IPS-18a (cell line): ENCODE measurements at regions not wholly inside any gene's neighbourhood (a gene's known extent, or its start where the extent isn't known, plus 50 kb on each side); places are given as distances from the start of the nearest gene placed in this dataset.

Experiments
- H3K27ac ChIP-seq: one replicate; pipeline ENCODE4 v1.5.1; 2013; ENCODE audit warnings: low read length
- H3K27me3 ChIP-seq: one replicate; pipeline ENCODE4 v1.6.1; 2013; ENCODE audit warnings: mild to moderate bottlenecking, low read length; ENCODE audit not compliant: control insufficient read depth, insufficient read depth
- H3K36me3 ChIP-seq: one replicate; pipeline ENCODE4 v1.6.1; 2013; ENCODE audit warnings: low read depth, low read length; ENCODE audit not compliant: control insufficient read depth
- H3K4me1 ChIP-seq: one replicate; pipeline ENCODE4 v1.6.1; 2013; ENCODE audit warnings: low read depth, low read length; ENCODE audit not compliant: control insufficient read depth
- H3K4me3 ChIP-seq: one replicate; pipeline ENCODE4 v1.5.1; 2013; ENCODE audit warnings: low read length
- H3K9ac ChIP-seq: one replicate; pipeline ENCODE4 v1.6.1; 2013; ENCODE audit warnings: mild to moderate bottlenecking, low read length, moderate library complexity
- H3K9me3 ChIP-seq: one replicate; pipeline ENCODE4 v1.6.1; 2013; ENCODE audit warnings: low read depth, low read length; ENCODE audit not compliant: control insufficient read depth

DNA sequence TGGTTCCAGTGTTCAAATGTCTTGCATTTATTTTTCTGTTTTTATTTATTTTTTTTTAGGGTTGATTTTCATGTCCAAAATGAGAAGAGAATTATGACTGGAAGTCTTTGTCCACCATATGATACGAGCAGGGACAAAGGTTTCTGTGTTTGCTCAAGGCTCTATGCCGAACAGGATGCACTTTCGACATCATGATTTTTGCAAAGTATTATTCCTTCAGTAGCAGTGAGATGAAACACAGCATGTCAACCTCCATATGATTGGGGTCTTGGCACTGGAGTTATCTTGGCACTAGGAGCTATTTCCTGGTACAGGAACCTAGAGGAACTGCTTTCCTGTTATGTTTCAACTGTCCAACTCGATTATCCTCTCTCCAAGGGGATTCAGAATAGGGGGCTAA lies 72.6 kb downstream of the UCHL1 start:
- H3K4me1 ChIP-seq: peaks cover 25% of the 10 kb centered on the region
- H3K36me3 ChIP-seq: no peaks in the 10 kb centered on the region
- H3K27me3 ChIP-seq: no peaks in the 10 kb centered on the region
- H3K9ac ChIP-seq: no peak overlapping the region
- no peaks in the 10 kb centered on the region for H3K9me3 ChIP-seq
- no peak overlapping the region for H3K27ac ChIP-seq
- no peak overlapping the region for H3K4me3 ChIP-seq

DNA sequence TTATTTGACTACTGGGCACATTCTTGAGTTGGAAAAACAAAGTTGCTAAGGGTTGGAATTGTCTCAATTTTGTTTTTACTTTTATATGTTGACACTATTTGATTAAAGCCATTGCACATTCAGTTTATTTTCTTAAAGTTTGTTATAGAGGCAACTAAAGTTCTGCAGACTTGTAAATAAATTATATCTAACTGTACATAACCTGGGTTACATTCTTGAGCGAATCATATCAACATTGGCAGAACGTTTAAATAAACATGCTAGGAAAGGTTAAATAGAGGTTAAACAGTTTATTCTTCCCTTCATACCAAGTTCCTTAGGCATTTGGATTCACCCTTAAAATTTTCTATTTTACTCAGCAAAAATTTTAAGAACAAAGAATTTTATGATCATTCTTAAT lies 74.5 kb downstream of the UCHL1 start:
- Histone ChIP-seq H3K4me1 (peaks cover 19% of the 10 kb centered on the region), H3K36me3 (no peaks in the 10 kb centered on the region), H3K27ac (no peak overlapping the region), H3K4me3 (no peak overlapping the region), H3K9ac (no peak overlapping the region), H3K27me3 (no peaks in the 10 kb centered on the region), H3K9me3 (no peaks in the 10 kb centered on the region)

DNA sequence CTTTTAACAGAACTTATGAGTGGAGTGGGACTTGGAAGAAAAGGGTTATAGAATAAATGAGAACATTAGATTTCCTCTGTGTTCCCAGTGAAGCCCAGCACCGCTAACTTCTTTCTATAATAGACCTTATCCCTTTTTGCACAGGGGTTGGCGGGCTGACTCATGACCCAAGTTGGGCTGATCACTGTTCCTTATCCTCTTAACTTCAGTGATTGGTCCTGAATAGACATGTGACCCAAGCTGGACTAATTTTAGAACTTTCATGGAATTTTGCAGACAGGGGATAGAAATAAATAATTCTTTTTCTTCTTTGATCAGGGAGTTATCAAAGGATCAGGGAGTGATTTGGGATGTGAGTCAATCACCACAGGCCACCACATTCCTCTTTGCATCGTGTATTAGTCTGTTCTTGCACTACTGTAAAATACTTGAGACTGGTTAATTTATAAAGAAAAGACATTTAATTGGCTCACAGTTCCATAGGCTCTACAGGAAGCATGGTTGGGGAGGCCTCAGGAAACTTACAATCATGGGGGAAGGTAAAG lies 75.9 kb downstream of the UCHL1 start:
- no peaks in the 10 kb centered on the region for H3K27me3 ChIP-seq
- H3K4me1 ChIP-seq: peaks cover 14% of the 10 kb centered on the region
- no peak overlapping the region for H3K9ac ChIP-seq
- no peak overlapping the region for H3K27ac ChIP-seq
- no peak overlapping the region for H3K4me3 ChIP-seq
- no peaks in the 10 kb centered on the region for H3K9me3 ChIP-seq
- no peaks in the 10 kb centered on the region for H3K36me3 ChIP-seq

DNA sequence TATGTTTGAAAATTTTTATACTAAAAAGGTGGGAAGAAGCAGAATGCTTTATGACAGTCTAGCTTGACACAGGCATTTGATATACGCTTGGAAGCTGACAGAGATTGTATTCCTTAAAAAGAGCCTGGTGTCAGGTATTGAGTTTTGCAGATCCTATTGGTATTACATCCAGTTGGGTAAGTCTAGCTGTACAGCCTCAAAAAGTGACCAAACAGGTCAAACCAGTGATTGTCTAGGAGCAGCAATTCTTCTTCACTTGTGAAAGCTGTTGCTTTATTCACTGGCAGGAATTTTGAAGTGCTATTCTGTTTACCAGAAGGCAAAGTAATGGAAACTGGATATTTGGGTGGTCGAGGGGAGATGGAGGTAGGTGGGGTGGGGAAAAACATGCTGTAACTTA lies 77.5 kb downstream of the UCHL1 start:
- Histone ChIP-seq H3K4me3 (no peak overlapping the region), H3K27ac (no peak overlapping the region), H3K9me3 (no peaks in the 10 kb centered on the region), H3K36me3 (no peaks in the 10 kb centered on the region), H3K4me1 (peaks cover 5% of the 10 kb centered on the region), H3K9ac (no peak overlapping the region), H3K27me3 (no peaks in the 10 kb centered on the region)

DNA sequence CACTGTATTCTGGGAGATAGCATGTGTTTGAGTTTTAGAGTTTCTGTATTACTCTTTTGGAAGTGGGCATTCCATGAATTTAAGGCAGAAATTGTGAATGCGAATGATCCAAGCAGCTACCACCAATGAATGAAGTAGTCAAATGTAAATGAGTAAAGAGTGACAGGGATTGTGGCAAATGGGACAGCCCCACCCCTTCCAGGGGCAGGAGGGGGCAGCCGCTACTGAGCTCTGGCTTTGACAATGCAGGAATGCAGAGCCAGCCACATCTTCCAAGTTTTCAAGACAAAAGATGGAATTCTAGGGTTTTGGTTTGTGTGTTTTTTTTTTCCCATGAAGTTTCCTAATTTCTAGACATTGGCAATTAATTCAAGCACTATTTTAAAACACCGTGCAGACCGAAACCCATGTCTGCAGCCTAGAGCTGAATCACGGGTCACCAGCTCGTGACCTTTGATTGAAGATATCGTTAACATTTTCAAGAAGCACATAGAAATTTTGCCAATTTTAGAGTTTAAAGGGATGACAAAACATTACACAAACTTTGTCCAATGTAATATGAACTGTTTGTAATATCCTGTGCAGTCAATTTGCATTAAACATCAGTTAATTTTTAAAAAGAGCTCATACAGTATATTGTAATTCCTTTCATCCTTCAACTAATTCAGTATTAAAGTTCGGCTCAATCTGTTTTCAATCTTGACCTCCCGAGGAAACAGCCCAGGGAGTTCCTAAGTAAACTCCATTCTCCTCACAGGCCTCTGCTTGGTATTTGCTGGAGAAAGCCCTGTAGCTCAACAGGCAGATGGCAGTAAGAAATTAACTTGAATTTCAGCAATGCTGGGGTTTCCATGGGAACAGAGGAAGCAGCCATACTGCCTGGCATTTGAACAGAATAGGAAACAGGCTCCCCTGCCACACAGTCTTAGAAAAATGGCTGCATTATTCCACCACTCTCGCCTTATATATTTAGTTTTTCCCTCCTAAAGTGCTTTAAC lies 83.4 kb downstream of the UCHL1 start:
- Histone ChIP-seq H3K4me3 (peak overlapping the region; percentile 20), H3K4me1 (peaks cover 16% of the 10 kb centered on the region), H3K36me3 (no peaks in the 10 kb centered on the region), H3K9ac (peak overlapping the region; percentile 38), H3K9me3 (no peaks in the 10 kb centered on the region), H3K27ac (peak overlapping the region; percentile 3), H3K27me3 (no peaks in the 10 kb centered on the region)

DNA sequence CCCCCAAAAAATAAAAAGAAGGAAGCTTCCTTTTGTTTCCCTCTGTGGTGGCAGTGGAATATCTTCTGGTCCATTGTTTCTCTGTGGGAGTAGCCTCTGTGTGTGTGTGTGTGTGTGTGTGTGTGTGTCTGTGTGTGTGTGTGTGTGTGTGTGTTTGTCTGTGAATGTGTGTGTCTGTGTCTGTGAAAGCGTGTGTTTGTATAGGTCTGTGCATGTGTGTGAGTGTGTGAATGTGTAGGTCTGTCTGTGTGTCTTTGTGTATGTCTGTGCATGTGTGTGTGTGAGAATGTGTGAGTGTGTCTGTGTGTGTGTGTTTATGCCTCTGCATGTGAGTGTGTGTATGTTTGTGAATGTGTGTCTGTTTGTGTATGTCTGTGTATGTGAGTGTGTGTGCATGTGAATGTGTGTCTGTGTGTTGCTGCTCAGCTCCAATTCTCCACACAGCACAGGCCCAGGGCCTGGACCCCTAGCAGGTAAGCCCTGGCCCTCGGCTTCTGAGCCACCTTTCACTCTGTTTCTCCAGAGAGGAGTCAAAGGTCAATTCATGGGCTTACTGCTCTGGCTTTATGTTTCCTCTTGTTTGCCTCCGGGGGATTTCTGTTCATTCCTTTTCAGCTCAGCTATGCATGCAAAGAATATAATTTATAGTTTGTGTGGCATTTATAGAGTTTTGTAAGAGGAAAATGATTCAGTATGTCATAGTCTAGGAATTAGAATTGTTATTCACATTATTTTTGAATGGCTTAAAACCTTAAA lies 89.8 kb downstream of the UCHL1 start:
- no peak overlapping the region for H3K9ac ChIP-seq
- H3K27me3 ChIP-seq: no peaks in the 10 kb centered on the region
- H3K4me3 ChIP-seq: no peak overlapping the region
- H3K4me1 ChIP-seq: no peaks in the 10 kb centered on the region
- no peaks in the 10 kb centered on the region for H3K9me3 ChIP-seq
- no peak overlapping the region for H3K27ac ChIP-seq
- no peaks in the 10 kb centered on the region for H3K36me3 ChIP-seq

DNA sequence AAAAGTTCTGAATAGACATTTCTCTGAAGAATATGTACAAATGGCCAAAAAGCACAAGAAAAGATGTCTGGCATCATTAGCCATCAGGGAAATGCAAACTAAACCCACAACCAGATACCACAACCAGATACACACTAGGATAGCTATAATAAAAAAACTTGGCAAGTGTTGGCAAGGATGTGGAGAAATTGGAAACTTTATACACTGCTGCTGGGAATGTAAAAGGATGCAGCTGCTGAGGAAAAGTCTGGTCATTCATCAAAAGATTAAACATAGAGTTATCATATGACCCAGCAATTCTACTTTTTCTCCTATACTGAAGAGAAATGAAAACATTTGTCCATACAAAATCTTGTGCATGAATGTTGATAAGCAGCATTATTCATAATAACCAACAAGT lies 92.3 kb downstream of the UCHL1 start:
- no peak overlapping the region for H3K27ac ChIP-seq

DNA sequence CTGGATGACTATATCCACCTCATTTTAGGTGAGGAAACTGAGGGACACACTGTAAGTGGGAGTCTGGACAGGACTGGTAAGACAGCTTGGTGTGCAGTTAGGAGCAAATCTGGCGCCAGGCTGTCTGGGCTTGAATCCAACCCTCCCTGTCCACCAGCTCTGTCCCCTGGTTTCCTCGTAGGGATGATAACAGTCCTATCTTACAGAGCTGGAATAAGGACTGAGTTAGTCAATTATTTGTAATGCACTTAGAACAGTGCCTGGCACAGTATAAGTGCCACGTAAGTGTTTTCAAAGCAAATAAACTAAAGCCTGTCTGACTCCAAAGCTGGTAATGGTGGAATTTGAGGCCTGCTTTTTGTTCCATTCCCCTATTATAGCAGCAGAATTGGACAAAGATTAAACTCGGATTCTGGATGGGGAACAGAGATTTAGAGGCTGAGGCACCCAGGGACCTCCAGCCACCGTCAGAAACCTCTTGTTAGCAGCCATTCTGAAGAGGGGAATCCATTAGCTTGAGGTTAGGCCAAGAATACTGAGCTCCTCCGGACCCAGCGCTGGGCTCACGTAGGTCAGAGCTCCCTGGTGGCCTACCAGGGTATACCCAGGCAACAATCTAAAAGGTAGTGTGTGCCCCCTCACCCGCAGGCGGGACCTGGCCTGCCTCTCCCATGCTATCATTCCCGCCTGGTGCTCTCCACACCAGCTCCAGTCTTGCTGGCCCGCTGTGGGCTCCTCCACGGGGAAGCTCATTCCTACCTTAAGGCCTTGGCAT lies 102.1 kb downstream of the UCHL1 start:
- Histone ChIP-seq H3K36me3 (no peaks in the 10 kb centered on the region), H3K27ac (no peak overlapping the region), H3K4me3 (peak overlapping the region; percentile 64), H3K4me1 (peaks cover 34% of the 10 kb centered on the region), H3K27me3 (peaks cover 63% of the 10 kb centered on the region), H3K9ac (no peak overlapping the region), H3K9me3 (no peaks in the 10 kb centered on the region)

More for the DNA sequence above, 92.3 kb downstream of the UCHL1 start:
- H3K36me3 ChIP-seq: no peaks in the 10 kb centered on the region
- no peak overlapping the region for H3K9ac ChIP-seq
- no peaks in the 10 kb centered on the region for H3K9me3 ChIP-seq
- H3K4me3 ChIP-seq: no peak overlapping the region
- H3K4me1 ChIP-seq: no peaks in the 10 kb centered on the region
- no peaks in the 10 kb centered on the region for H3K27me3 ChIP-seq

DNA sequence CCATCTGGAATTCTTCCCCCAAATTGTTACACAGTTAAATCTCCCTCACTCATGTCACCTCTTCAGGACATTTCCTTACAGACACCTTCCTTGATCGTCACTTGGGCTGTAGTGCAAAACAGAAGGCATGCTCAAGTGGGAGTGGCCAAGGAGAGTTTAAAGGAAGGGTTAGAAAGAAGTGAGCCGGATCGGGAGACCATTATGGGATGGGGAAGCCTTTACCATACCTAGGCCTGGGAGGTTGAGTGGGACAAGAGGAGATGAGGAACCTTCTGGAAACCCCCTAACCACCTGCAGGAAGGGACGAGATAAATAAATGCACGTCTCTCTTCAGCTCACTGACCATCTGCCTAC lies 102.7 kb downstream of the UCHL1 start:
- Histone ChIP-seq H3K36me3 (no peaks in the 10 kb centered on the region), H3K9ac (no peak overlapping the region), H3K9me3 (no peaks in the 10 kb centered on the region), H3K27ac (no peak overlapping the region), H3K4me3 (peak overlapping the region; percentile 64), H3K4me1 (peaks cover 37% of the 10 kb centered on the region), H3K27me3 (peaks cover 68% of the 10 kb centered on the region)

DNA sequence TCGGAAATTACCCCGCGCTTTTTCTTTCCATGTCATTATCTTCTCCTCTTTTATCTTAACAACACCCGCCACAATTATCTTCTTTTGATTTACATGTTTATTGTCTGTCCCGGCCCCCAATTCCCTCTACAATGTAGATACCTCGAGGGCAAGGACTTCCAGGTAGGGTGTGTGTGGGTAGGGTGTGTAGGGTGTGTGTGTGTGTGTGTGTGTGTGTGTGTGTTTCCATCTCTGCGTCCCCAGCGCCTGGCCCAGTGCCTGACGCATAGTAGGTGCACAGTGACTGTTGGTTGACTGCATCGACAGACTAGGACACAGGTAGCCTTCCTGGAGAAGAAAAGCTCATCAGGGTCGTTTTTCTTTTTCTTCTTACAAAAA lies 103.1 kb downstream of the UCHL1 start:
- Histone ChIP-seq H3K27me3 (peaks cover 73% of the 10 kb centered on the region), H3K4me3 (peak overlapping the region; percentile 64), H3K9ac (no peak overlapping the region), H3K27ac (no peak overlapping the region), H3K36me3 (no peaks in the 10 kb centered on the region), H3K9me3 (no peaks in the 10 kb centered on the region), H3K4me1 (peaks cover 37% of the 10 kb centered on the region)
